ENCODE measurements at regions not wholly inside any gene's neighbourhood (a gene's known extent, or its start where the extent isn't known, plus 50 kb on each side); places are given as distances from the start of the nearest gene placed in this dataset.

- Histone ChIP-seq H3K27ac (no peak overlapping the region), H3K27me3 (no peaks in the 10 kb centered on the region), H3K4me3 (no peak overlapping the region), H3K9me3 (no peaks in the 10 kb centered on the region), H3K4me1 (no peaks in the 10 kb centered on the region), H3K36me3 (no peaks in the 10 kb centered on the region)
- no peak for DNase-seq (ENCODE audit: low spot score in 2 of 2)
- no peak for TF ChIP-seq CTCF (IDR thresholded peaks at IDR 0.05)
- intact Hi-C loops (cut with DNase I), result no loop called here
These were observed 288.4 kb upstream of the TSHZ2 start for GRCh38 chr20:52683761-52684160.

- H3K36me3 ChIP-seq, result no peaks in the 10 kb centered on the region
- no peaks in the 10 kb centered on the region for H3K27me3 ChIP-seq
- H3K4me1 ChIP-seq, result no peaks in the 10 kb centered on the region
- no peak overlapping the region for H3K4me3 ChIP-seq
- no peak for DNase-seq (ENCODE audit: low spot score in 2 of 2)
- intact Hi-C loops (cut with DNase I), result no loop called here
- no peak for TF ChIP-seq CTCF (IDR thresholded peaks at IDR 0.05)
- H3K27ac ChIP-seq, result no peak overlapping the region
- H3K9me3 ChIP-seq, result no peaks in the 10 kb centered on the region
These were observed 289.9 kb upstream of the TSHZ2 start for GRCh38 chr20:52682237-52682636.

GRCh38 chr20:52681288-52681687, 290.9 kb upstream of the TSHZ2 start:
- no peaks in the 10 kb centered on the region for H3K36me3 ChIP-seq
- H3K4me3 ChIP-seq, result no peak overlapping the region
- no peaks in the 10 kb centered on the region for H3K9me3 ChIP-seq
- H3K27me3 ChIP-seq, result no peaks in the 10 kb centered on the region
- H3K27ac ChIP-seq, result no peak overlapping the region
- no peak for DNase-seq (ENCODE audit: low spot score in 2 of 2)
- no peaks in the 10 kb centered on the region for H3K4me1 ChIP-seq
- intact Hi-C loops (cut with DNase I), result no loop called here
- TF ChIP-seq CTCF (IDR thresholded peaks at IDR 0.05), result no peak

- Histone ChIP-seq H3K27ac (no peak overlapping the region), H3K27me3 (no peaks in the 10 kb centered on the region), H3K4me1 (no peaks in the 10 kb centered on the region), H3K36me3 (no peaks in the 10 kb centered on the region), H3K9me3 (no peaks in the 10 kb centered on the region), H3K4me3 (no peak overlapping the region)
- intact Hi-C loops (cut with DNase I), result no loop called here
- DNase-seq (ENCODE audit: low spot score in 2 of 2), result no peak
- no peak for TF ChIP-seq CTCF (IDR thresholded peaks at IDR 0.05)
These were observed 294.9 kb upstream of the TSHZ2 start for GRCh38 chr20:52677216-52677615.

- Histone ChIP-seq H3K36me3 (no peaks in the 10 kb centered on the region), H3K27me3 (no peaks in the 10 kb centered on the region), H3K27ac (no peak overlapping the region), H3K4me3 (no peak overlapping the region), H3K9me3 (no peaks in the 10 kb centered on the region), H3K4me1 (no peaks in the 10 kb centered on the region)
- intact Hi-C loops (cut with DNase I), result no loop called here
- no peak for DNase-seq (ENCODE audit: low spot score in 2 of 2)
- no peak for TF ChIP-seq CTCF (IDR thresholded peaks at IDR 0.05)
These were observed 295.7 kb upstream of the TSHZ2 start for GRCh38 chr20:52676283-52676995.

- no peaks in the 10 kb centered on the region for H3K27me3 ChIP-seq
- intact Hi-C loops (cut with DNase I), result no loop called here
- H3K36me3 ChIP-seq, result no peaks in the 10 kb centered on the region
- no peak overlapping the region for H3K27ac ChIP-seq
- DNase-seq (ENCODE audit: low spot score in 2 of 2), result no peak
- H3K4me1 ChIP-seq, result no peaks in the 10 kb centered on the region
- H3K9me3 ChIP-seq, result no peaks in the 10 kb centered on the region
- H3K4me3 ChIP-seq, result no peak overlapping the region
- TF ChIP-seq CTCF (IDR thresholded peaks at IDR 0.05), result no peak
These were observed 296.8 kb upstream of the TSHZ2 start for GRCh38 chr20:52675375-52675774.

All from ascending aorta (tissue), 2 donors.